ENCODE measurements at regions not wholly inside any gene's neighbourhood (a gene's known extent, or its start where the extent isn't known, plus 50 kb on each side); places are given as distances from the start of the nearest gene placed in this dataset.
"Not testable (repeated sequence)": the region's sequence is repeated elsewhere in the genome, so short reads cannot be mapped to it uniquely, and the experiment has no call there.

DNA sequence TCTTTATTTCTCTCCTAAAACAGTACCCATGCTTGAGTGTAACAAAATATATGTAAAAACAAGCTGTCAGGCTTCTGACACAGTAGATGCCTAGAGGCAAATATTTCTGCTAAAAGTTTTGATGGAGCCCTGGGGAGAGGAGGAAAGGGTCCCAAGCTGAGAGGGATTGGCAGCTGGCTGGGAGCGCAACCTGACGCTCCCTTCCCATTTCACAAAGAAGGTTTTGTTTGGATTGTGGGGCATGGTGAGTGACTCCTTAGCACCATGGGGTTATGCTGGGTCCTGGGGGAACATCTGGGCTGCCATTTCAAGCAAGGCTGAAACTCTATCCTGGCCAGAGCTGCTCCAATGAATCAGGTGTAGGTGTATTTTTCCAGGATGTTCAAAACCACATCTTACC lies 720.5 kb downstream of the MAFB start:
- no peak for DNase-seq (ENCODE audit: low read depth, low spot score)
- H3K27ac ChIP-seq, result no peak overlapping the region

DNA sequence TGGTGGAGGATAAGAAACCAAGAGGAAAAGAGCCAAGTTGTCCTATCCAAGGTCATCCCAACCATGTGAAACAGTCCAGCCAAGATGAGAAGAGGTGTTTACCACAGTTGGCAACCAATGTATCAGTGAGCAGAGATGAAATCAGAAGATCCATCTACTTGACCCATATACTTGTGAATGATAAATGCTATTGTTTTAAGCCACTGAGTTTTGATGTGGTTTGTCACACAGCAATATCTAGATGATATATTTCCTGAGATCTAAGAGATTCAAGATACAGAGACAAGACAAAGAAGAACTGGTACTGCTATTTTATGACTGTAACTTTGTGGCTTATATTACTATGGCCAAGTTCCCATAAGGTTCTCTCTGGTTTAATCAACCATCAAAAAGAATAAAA lies 721.2 kb downstream of the MAFB start:
- no peak for DNase-seq (ENCODE audit: low read depth, low spot score)
- no peak overlapping the region for H3K27ac ChIP-seq

DNA sequence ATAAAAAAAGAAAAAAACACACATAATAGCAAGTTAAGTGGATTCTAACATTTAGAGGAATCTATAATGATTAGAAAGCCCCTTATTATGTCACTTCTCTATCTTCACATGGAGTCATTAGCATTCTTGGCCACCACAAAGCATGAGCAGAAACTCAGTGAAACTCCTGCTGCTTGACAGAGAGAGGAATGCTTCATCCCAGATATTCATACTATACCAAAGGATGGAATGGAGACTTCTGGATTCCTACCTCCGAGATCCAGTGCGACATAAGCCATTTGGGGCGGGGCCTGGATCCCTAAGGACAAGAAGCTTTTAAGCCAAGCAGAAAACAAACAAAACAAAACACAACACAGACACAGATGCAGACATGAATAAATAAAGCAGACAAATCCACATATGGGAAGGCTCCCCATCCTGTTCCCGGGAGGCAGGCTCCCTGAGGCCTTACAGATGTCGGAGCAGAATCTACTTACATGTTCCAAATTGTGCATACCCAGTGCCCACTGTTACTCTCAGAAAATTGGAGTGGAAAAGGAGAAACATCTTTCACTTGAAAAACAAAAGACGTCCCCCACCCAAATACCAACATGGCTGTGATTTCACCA lies 727.3 kb downstream of the MAFB start:
- no peak overlapping the region for H3K27ac ChIP-seq
- DNase-seq (ENCODE audit: low read depth, low spot score), result no peak

DNA sequence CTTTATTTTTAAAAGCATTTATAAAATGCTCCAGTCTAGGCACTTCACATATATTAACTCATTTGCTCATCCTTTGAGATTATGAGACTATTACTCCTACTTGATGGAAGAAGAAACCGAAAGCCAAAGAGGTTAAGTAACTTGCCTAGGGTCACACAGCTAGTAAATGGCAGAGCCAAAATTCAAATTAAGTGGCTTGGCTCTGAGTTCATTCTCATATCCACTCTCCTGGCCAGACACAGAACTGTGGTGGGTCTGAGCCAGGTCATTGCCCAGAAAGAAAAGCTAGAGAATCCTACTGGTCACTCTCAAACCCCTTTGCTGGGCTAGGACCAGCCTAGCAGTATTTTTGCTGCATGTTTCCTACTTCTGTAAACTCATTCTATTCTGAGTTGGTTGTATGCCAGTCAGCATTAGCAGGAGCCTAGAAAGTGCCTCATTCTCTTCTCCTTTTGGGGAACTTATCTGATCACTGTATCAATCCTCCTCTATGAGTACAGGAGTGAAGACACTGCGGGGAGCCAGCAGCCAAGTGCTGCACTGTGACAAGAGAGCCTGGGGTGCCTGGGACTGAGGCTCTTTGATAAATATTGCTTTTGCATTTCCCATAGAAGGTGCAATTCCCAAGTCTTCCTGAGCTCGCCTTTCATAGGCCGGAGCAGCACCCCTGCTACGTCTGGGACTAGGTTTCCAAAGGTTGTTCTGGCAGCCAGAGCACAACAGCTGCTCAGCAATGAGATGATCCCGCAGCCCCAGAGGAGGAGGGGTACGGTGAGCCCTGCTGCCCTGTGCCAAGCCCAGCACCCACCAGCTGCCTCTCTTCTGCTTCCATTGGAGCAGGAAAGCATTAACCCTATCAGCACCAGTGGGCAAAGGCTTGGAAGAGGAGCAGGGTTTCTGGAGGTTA lies 728.3 kb downstream of the MAFB start:
- H3K27ac ChIP-seq, result no peak overlapping the region
- DNase-seq (ENCODE audit: low read depth, low spot score), result no peak

DNA sequence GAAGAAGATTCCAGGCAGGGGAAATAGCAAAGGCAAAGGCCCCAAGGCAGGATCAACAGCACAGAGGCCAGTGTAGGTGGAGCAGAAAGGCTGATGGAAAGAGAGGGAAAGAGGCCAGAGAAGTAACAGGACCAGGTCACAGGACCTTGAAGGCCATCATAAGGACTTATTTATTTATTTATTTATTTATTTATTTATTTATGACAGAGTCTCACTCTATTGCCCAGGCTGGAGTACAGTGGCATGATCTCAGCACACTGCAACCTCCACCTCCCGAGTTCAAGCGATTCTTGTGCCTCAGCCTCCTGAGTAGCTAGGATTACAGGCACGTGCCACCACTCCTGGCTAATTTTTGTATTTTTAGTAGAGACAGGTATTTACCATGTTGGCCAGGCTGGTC lies 731.1 kb downstream of the MAFB start:
- DNase-seq (ENCODE audit: low read depth, low spot score), result not testable (repeated sequence)

DNA sequence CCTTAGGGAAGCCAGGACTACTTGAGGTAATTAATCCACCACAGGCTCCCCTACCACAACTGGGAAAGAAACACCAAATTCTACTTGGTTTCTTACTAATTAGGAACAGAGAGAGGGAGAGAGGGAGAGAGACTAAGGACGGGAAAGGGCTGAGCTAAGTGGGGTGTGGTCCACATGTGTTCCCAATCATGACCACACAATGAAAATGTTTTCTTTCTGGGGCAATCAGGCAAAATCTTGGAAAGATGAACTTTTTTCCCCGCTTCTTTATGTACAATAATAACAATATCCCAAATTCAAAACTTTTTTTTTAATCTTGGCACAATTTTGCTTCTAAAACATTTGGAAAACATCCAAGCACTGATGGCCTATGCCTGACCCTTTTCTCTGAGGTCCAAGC lies 734.4 kb downstream of the MAFB start:
- no peak for DNase-seq (ENCODE audit: low read depth, low spot score)
- H3K27ac ChIP-seq, result no peak overlapping the region

More for the DNA sequence above, 731.1 kb downstream of the MAFB start:
- H3K27ac ChIP-seq, result not testable (repeated sequence)

DNA sequence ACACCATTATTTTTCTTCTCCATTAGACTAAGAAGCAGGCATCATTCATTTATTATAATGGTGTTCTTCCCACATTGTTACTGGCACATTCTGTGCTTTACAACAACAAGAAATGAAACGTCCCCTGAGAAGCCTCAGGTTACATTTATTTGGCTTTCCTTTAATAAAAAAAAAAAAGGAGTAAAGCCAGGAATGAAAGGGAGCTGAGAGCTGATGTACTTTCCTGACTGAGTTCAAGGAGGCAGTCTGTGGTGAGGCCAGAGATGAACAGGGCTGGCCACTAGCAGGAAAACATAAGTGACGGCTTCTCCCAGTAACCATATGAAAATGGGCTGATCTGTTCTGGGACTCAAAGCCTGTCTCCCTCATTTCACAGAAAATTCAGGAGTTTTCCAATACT lies 742.1 kb downstream of the MAFB start:
- no peak for DNase-seq (ENCODE audit: low read depth, low spot score)
- H3K27ac ChIP-seq, result no peak overlapping the region

DNA sequence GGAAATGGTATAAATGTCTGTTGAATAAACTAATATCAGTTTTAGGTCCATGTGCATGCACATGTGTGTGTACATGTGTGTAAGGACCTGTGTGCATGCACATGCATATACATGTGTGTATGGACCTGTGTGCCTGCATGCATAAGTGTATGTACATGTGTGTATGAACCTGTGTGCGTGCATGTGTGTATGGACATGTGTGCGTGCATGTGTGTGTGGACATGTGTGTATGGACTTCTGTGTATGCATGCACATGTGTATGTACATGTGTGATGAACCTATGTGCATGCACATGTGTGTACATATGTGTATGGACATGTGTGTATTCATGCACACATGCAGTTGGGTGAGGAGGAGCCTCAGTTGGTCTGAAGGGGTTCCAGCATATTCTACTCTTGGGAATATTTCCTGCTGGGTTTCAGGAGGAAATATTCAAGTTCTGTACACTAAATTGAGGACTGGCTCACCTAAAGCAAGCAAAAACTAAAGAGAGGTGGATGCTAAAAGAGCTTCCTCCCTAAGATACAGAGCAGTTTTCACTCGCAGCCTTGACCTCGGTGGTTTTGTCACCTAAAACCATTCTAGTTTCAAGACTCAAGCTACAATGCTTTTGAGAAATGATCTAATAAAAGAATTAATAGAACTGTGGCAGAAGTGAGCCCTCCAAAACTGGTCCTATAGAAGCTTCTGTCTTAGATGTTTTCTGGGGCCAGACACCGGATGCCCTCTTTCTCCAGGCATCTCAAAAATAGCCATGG lies 742.8 kb downstream of the MAFB start:
- DNase-seq (ENCODE audit: low read depth, low spot score), result no peak
- no peak overlapping the region for H3K27ac ChIP-seq

DNA sequence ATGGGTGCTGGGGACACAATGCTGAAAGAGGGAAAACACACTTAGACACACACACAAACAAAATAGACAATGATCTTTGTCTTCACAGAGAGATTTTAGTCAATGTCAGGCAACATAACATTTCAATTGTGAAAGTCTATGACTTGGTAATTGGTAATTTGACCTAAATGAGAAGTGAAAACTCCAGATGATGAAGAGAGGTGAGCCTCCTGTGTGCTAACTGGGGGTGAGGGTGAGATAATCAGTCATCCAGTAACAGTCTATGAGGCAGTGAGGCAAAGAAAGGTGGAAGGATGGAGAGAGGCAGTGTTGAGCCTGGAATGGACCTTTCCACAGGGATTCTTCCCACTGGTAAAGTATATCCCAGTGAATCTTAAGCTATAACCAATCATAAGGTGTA lies 744.2 kb downstream of the MAFB start:
- no peak overlapping the region for H3K27ac ChIP-seq
- no peak for DNase-seq (ENCODE audit: low read depth, low spot score)

DNA sequence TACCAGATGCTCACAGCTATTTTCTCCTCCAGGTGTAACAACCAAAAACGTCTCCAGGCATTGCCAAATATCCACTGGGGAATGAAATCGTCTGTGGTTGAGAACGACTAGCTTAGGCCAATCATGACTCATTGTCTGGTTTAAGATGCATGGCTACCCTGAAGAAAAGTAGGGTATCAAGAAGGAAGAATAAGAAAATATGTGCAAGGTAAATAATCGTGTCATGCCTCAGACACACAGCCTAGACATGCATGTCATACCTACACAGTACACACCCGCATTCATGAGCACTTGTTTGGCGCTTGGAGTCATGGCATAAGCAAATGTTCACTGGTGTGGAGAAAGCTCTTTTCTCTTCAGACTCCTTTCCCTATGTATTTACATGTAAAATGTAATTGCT lies 745.7 kb downstream of the MAFB start:
- H3K27ac ChIP-seq, result no peak overlapping the region
- DNase-seq (ENCODE audit: low read depth, low spot score), result peak; percentile 82

DNA sequence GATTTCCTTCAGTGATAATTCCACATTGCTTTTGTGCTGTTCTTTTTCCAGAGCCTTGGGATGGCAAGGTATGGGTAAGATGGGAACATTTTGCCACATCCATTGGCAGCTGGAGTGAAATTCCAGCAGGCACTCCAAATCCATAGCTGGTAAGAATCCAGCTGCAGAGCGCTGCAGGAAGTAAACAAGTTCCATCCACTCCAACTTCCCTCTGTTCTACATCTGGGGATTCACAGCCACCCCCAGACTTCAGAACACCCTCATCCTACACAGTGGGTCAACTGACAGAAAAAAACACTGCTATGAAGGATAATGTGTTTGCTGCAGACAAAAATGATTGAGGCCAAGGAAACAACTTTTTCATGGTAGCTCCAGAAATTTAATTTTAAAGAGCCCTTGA lies 747.8 kb downstream of the MAFB start:
- H3K27ac ChIP-seq, result no peak overlapping the region
- no peak for DNase-seq (ENCODE audit: low read depth, low spot score)

DNA sequence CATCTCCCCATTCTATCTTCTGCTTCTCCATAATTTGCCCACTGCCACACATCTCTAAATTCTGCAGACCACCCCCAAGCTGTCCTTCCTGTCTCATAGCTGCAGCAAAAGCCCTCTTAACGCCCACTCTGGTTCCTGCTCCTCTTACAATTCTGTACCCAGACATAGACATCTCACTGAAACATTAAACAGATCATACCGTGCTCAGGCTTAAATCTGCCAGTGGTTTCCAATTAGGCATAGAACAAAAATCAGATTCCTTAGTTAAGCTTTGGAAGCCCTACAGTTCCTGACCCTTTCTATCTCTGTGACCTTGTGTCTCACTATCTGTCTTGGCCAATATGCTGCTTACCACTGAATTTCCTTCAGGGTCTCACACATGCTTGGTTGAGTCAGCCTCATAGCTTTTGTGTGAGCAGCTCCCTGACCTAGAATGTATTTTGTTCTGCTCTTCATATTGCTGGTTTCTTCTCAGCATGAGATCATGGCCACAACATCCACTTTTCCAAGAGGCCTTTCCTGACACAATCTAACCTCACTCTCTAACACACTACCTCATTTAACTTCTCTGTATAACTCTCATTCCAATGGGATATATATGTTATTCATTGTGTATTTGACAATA lies 749.7 kb downstream of the MAFB start:
- no peak for DNase-seq (ENCODE audit: low read depth, low spot score)
- no peak overlapping the region for H3K27ac ChIP-seq

DNA sequence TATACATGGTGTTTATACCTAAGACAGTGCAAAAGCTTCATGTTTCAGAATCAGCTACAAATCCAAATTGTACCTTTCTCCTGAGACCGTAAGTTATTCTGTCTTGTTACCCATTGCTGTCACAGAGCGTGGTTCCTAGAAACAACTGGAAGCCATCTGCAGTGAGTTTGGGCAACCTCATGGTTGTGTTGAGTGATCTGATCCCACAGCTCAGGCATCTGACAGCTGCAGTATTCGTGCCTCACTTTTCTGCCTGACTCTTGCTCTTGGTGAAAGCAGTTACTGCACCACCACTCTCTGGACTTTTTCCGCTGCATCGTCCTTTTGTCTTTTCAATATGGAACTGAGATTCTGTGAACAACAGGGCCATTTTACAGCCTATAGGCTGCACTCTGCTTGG lies 752.6 kb downstream of the MAFB start:
- no peak overlapping the region for H3K27ac ChIP-seq
- no peak for DNase-seq (ENCODE audit: low read depth, low spot score)

DNA sequence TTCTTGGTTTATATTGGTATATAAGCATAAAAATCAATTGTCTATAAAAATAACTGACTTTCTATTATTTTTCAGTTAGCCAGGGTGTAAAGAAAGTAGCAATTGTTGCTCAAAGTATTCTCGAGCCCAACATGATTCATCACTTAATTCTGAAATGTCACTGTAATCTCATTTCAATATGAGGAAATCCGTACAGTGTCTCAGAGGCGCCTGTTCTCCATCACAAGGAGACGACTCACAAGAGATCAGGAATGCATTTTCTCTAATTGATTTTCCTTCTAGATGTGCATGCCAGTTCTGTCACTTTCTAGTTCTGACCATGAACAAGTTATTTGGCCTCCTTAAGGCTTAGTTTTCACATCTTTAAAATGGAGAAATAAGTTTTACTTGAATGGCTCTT lies 753.1 kb downstream of the MAFB start:
- DNase-seq (ENCODE audit: low read depth, low spot score), result no peak
- no peak overlapping the region for H3K27ac ChIP-seq

DNA sequence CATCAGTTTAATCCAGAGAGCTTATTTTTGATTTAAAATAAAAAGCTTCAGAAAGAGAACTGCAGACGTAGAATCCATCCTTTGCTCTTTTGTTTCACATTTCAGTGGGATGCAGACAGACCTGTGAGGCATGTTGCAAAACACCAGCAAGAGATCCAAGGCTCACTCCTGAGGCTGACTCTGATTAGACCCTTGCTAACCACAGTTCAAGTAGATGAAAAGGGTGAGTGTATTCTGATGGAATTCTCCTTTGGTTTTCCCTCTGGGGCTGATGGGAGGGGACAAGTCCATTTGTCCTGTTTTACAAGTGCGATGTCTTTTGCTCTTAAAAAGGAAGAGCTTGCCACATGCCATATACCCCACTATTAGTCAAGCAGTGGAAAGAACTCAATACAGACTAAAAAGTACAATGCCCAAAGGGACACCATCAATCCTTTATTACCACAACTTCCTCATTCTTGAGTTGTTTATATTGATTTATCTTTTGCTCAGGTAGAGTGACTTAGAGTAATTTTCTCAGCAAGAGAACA lies 772.7 kb downstream of the MAFB start:
- DNase-seq (ENCODE audit: low read depth, low spot score), result no peak
- no peak overlapping the region for H3K27ac ChIP-seq

DNA sequence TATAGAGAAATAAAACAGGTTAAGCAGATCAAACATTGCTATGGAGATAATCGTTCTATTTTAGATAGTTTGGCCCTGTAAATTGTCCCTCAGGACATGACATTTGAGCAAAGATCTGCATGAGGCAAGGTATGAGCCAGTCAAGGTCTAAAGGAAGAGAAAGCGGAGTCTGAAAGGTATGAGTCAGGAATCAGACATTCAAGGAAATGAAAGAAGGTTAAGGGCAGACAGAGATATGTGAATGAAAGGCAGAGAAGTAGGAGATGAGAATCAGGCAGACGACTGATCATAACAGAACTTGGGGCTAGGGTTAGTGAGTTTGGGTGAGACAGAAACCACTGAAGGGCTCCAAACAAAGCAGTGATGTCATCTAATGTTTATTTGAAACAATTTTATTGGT lies 775.8 kb downstream of the MAFB start:
- DNase-seq (ENCODE audit: low read depth, low spot score), result peak; percentile 29
- H3K27ac ChIP-seq, result no peak overlapping the region

DNA sequence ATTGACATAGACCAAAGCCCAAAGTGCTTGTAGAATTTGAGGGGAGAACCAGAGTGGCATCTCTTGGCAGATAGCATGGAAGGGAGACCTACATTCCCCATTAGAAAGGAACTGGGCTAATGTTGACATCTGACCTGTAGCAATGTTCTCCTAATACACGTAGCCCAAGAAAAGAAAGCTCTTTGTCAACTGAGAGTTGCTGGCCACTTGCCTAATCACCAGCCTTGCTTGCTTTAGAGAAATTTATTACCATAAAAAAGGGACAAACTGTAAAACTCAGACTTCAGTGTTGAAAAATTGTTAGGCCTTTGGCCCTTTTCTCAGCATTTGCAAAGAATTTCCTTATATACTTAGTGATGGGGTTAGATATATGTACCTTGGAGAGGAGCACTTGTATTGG lies 777.5 kb downstream of the MAFB start:
- DNase-seq (ENCODE audit: low read depth, low spot score), result no peak
- H3K27ac ChIP-seq, result no peak overlapping the region

DNA sequence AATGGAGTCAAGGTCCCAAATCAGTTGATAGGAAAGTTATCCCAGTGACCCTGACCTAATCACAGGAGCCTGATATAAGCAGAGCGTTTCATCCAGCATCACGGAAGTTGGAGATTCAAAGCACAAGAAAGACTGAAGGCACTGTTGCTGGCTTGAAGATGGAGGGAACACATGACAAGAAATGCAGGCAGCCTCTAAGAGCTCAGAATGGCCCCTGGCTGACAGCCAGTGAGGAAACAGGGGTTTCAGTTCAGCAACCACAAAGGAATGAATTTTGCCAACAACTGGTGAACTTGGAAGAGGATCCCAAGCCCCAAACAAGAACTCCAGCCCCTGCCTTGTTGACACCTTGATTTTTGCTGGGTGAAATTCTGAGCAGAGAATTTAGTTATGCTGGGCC lies 778.5 kb downstream of the MAFB start:
- H3K27ac ChIP-seq, result no peak overlapping the region
- no peak for DNase-seq (ENCODE audit: low read depth, low spot score)

DNA sequence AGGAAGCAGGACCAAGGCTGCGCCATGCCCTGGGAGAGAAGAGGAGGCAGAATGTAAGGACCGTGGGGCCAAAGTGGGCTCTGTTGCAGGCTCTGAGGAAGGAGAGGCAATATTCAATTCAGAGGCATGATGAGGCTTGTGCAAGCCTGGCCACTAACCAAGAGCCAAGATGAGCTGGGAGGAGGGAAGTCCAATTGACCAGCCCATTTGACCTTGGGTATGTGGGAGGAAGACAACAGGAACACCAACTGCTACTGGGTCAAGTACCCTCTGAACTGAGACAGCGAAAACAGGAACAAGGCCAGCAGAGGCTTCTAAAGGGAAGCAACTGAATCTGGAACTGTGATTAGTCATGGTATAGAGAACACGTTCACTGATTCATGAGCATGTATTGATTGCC lies 779.6 kb downstream of the MAFB start:
- H3K27ac ChIP-seq, result no peak overlapping the region
- DNase-seq (ENCODE audit: low read depth, low spot score), result no peak

DNA sequence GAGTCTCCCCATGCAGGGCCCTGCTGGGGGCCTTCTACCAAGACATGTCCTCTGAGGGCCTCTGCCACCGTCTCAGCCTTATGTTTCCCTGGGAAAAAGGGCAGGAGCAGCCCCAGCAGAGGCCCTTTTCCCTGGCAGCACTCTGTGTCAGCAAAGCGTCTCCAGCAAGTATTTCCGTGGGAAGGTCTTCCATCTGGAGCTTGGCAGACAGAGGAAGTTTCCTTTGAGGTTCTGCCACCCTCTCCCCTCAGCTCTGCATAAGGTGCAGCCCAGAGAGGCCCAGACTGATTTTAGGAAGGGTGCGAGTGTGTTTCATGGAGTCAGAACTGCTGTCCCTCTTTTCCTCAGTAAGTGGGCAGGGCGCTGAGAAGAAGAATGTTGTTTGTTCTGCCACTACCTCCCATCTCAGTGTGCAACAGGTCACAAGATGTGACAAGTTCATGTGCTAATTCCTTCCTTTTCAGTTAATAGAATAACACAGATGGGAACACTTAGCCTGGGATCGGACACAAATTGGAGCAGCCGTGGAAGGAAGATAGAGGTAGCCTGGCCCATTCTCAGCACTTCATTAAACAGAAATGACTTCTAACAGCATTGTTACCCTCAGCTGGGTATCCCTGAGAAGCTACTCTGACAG lies 784.4 kb downstream of the MAFB start:
- H3K27ac ChIP-seq, result no peak overlapping the region
- DNase-seq (ENCODE audit: low read depth, low spot score), result no peak

All from epithelial cell of prostate (primary cell).